ENCODE measurements at regions not wholly inside any gene's neighbourhood (a gene's known extent, or its start where the extent isn't known, plus 50 kb on each side); places are given as distances from the start of the nearest gene placed in this dataset.

- TF ChIP-seq EP300 (IDR thresholded peaks at IDR 0.05) = no peak
- TF ChIP-seq CTCF (IDR thresholded peaks at IDR 0.05) = no peak
- no peak for TF ChIP-seq POLR2A (IDR thresholded peaks at IDR 0.05)
- TF ChIP-seq POLR2AphosphoS5 (IDR thresholded peaks at IDR 0.05) = no peak
Measured at GRCh38 chr20:50358971-50359370, 151.2 kb upstream of the PTPN1 start.

Measured in gastroesophageal sphincter (tissue), 3 donors.